ENCODE measurements at regions not wholly inside any gene's neighbourhood (a gene's known extent, or its start where the extent isn't known, plus 50 kb on each side); places are given as distances from the start of the nearest gene placed in this dataset.

GRCh38 chr11:130774703-130775102 lies 141.6 kb downstream of the SNX19 start:
- TF ChIP-seq CTCF (conservative IDR thresholded peaks at IDR 0.05) (no peak), ZFX (IDR thresholded peaks at IDR 0.05) (no peak)

All from C4-2B (cell line).